ENCODE measurements at regions not wholly inside any gene's neighbourhood (a gene's known extent, or its start where the extent isn't known, plus 50 kb on each side); places are given as distances from the start of the nearest gene placed in this dataset.

DNA sequence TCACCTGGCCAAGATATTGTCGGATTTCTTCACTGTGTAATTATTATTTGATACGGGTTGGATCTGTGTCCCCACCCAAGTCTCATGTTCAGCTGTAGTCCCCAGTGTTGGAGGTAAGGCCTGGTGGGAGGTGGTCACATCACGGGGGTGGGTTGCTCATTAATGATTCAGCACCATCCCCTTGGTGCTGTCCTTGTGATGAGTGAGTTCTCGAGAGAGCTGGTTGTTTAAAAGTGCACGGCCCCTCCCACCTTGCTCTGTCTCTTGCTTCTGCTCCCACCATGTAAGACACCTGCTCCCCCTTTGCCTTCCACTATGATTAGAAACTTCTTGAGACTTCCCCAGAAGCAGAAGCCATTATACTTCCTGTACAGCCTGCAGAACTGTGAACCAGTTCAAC lies 173.9 kb upstream of the PMEPA1 start:
- CTCF ChIA-PET = interaction anchor here (0.9 kb wide), 1 partner anchor 25 kb away, joined by 3 read pairs; no protein-coding TSS in a partner anchor
- no peak for DNase-seq (ENCODE audit: low spot score)
- POLR2A ChIA-PET (ENCODE audit: low non-redundant PET) = no interaction called here
- no peak overlapping the region for H3K27ac ChIP-seq
- TF ChIP-seq, protein P1, sequence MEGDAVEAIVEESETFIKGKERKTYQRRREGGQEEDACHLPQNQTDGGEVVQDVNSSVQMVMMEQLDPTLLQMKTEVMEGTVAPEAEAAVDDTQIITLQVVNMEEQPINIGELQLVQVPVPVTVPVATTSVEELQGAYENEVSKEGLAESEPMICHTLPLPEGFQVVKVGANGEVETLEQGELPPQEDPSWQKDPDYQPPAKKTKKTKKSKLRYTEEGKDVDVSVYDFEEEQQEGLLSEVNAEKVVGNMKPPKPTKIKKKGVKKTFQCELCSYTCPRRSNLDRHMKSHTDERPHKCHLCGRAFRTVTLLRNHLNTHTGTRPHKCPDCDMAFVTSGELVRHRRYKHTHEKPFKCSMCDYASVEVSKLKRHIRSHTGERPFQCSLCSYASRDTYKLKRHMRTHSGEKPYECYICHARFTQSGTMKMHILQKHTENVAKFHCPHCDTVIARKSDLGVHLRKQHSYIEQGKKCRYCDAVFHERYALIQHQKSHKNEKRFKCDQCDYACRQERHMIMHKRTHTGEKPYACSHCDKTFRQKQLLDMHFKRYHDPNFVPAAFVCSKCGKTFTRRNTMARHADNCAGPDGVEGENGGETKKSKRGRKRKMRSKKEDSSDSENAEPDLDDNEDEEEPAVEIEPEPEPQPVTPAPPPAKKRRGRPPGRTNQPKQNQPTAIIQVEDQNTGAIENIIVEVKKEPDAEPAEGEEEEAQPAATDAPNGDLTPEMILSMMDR (conservative IDR thresholded peaks at IDR 0.05; ENCODE audit: low read depth) = no peak

DNA sequence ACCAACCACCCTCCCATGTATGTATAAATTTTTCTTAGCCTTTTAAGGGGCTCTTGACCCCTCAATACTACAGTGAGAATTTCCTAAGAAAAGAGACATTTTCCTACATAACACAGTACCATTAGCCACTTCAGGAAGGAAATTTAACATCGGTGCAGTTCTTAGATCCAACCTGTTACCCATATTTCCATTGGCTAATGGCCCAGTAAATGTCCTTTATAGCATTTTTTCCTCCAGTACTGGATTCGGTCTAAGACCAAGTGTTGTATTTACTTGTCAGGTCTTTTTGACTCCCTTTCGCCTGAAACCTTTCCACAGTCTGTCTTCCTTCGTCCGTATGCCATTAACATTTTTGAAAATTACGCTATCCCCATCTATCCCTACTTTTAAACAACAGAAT lies 173.4 kb upstream of the PMEPA1 start:
- ChIA-PET CTCF (interaction anchor here (0.6 to 0.9 kb wide), 2 partner anchors 26 to 810 kb away, joined by 3 to 4 read pairs; partner anchors contain the start of gene NPEPL1), POLR2A (ENCODE audit: low non-redundant PET) (no interaction called here)

DNA sequence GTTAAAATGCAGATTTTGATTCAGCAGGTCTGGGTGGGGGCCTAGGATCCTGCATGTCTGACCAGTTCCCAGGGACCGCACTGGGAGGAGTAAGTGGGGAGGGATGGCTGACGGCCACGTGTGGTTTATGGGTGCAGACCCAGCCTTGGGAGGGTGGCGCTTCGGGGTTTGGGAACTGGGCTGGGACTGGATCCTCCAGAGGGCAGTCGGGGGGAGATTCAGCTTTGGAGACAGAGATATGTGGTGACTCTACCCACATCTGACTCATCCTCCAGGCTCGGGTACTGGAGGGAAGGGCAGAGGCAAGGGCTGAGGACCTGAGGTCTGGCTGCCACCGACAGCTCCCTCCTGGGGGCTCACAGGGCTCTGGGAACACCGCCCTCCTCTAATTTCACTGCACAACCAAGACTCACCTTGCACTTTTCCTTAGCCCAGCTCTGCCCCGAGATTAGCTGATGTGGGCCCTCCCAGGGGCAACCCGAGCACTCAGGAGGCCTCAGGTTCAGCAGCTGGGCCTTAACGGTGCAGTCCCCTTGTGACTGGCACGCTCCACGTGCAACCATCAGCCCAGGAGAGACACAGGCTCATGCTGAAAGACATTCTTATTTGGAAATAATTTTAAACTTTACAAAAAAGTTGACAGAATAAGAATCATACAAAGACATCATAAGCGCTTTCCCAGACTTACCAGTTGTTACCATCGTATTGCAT lies 172.8 kb upstream of the PMEPA1 start:
- no peak overlapping the region for H3K27ac ChIP-seq
- POLR2A ChIA-PET (ENCODE audit: low non-redundant PET) = no interaction called here
- CTCF ChIA-PET = interaction anchor here (0.6 kb wide), 1 partner anchor 810 kb away, joined by 4 read pairs; the partner anchor contains the start of gene NPEPL1
- peak; percentile 64 for DNase-seq (ENCODE audit: low spot score)
- TF ChIP-seq, protein P1 (conservative IDR thresholded peaks at IDR 0.05; ENCODE audit: low read depth) = no peak

More for the DNA sequence above, 173.4 kb upstream of the PMEPA1 start:
- H3K27ac ChIP-seq = no peak overlapping the region
- TF ChIP-seq, protein P1 (conservative IDR thresholded peaks at IDR 0.05; ENCODE audit: low read depth) = no peak
- no peak for DNase-seq (ENCODE audit: low spot score)

DNA sequence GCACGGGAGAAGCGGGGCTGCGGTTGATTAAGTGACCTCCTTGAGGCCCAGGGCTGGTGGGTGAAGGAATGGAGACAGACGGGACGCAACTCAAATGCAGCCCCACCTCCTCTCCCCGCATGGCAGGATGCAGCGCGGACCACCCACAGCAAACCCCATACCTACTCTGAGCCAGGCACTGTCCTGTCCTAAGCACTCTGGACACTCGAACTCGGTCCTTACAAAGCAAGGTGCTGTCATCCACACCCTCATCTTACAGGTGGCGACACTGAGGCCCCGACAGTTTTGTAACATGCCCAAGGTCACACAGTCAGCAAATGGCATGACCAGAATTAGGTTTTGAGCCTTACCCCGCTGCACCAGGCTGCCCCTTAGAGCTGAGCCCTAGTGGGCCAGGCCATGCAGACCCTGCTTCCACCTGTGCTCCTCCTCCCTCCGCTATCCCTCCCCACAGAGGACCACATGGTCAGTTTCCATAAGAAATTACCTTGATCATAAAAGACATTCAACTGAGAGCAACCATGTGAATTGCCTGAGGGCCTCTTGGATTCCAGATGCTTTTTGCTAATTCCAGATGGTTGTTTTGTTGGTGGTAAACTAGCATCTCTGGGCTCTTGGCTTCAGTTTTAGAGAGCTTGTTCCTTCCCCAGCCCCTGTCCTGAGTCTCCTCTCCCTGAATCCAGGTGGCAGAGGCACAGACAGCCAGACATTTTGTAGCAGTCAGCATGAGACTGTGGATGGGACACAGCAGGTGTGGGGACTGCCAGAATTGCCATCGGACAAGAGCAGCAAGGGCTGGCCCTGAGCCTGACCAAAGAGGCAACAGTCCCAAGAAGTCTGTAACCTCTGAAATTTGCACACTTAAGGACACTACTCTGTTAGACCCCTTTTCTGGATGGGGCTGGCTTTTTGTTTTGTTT lies 171.9 kb upstream of the PMEPA1 start:
- ChIA-PET CTCF (interaction anchor here (0.5 kb wide), 1 partner anchor 198 kb away, joined by 3 read pairs; no protein-coding TSS in a partner anchor), POLR2A (ENCODE audit: low non-redundant PET) (no interaction called here)
- H3K27ac ChIP-seq = no peak overlapping the region
- DNase-seq (ENCODE audit: low spot score) = no peak
- TF ChIP-seq, protein P1 (conservative IDR thresholded peaks at IDR 0.05; ENCODE audit: low read depth) = no peak

DNA sequence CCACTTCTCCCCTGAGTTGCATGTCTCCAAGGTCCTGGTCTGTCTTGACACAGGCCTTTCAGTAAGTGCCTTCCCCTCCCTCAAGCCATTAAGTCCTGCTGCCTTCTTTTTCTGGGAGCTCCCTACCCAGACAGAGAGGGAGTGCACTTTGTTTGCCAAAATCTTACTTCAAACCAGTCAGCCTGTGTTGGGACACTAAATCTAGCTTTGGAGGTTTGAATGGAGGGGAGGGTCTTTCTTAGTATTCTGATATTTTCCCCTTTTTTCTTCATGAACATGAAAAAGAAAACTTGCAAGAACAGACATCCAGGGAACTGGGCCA lies 170.7 kb upstream of the PMEPA1 start:
- no peak overlapping the region for H3K27ac ChIP-seq
- TF ChIP-seq, protein P1 (conservative IDR thresholded peaks at IDR 0.05; ENCODE audit: low read depth) = no peak
- ChIA-PET CTCF (interaction anchor here (0.7 kb wide), 1 partner anchor 195 kb away, joined by 3 read pairs; no protein-coding TSS in a partner anchor), POLR2A (ENCODE audit: low non-redundant PET) (no interaction called here)
- no peak for DNase-seq (ENCODE audit: low spot score)

DNA sequence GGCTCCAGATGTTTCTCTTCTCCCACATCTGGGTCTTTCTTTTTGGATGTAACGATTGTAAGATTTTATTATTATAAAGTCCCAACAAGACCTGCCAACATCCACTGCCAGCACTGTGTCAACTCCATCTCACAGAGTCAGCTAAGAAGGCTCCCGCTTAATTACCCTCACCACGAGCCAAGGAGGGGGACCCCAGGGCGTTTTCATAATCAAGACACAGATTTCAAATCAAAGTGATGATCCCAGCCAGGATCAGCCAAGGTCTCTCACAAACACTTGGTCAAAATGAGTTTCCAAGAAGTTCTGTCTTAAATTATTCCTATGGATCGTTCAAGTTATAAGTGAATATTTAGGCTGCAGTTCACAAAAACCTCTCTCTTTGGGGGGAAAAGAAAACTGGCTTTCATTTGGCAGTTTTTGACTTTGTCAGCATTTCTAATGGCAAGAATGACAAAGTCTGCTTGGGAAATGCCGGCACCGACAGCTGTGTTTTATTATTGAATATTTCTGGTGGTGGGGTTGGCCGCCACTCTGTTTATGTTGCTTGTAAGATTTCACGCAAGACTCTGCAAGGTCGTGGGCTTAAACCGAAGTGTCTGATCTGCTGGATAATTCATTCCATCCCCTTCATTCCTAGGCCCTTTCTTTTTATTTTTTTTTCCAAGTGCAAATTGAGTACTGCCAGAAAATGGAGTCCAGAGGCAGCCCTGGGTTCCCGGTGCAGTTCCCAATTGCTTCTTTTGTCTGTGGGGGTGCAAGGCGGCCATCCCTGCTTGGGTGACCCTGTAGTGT lies 170.2 kb upstream of the PMEPA1 start:
- TF ChIP-seq, protein P1 (conservative IDR thresholded peaks at IDR 0.05; ENCODE audit: low read depth) = no peak
- ChIA-PET POLR2A (ENCODE audit: low non-redundant PET) (no interaction called here), CTCF (interaction anchor here (0.7 kb wide), 1 partner anchor 196 kb away, joined by 3 read pairs; no protein-coding TSS in a partner anchor)
- DNase-seq (ENCODE audit: low spot score) = no peak
- no peak overlapping the region for H3K27ac ChIP-seq

Data from RWPE1 (cell line).